ENCODE measurements at regions not wholly inside any gene's neighbourhood (a gene's known extent, or its start where the extent isn't known, plus 50 kb on each side); places are given as distances from the start of the nearest gene placed in this dataset.
"Not testable (repeated sequence)": the region's sequence is repeated elsewhere in the genome, so short reads cannot be mapped to it uniquely, and the experiment has no call there.

DNA sequence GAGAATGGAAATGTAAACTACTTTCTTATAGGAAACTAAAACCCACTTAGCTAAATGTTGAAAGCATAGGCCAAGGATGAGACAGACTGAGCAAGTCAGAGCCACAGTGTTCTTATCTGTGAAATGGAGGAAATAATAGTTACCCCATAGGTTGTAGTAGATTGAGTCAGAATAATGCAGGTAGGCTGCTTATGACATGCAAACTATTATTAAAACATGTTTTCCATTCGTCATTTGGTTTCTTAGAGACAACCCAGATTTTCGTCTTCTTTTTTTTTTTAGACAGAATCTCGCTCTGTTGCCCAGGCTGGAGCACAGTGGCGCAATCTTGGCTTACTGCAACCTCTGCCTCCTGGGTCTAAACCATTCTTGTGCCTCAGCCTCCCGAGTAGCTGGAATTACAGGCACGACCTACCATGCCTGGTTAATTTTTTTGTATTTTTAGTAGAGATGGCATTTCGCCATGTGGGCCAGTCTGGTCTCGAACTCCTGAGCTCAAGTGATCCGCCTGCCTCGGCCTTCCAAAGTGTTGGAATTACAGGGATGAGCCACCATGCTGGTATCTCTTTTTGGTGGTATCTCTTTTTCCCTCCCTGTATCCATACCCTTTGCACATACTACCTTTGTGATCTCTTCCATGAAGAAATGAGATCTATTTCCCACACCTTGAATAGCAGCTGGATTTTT is 196.5 kb upstream of the ZNF217 start:
- intact Hi-C loops (cut with DNase I): no loop called here
- no peak for DNase-seq (ENCODE audit: missing footprints)
- no peak for ATAC-seq

DNA sequence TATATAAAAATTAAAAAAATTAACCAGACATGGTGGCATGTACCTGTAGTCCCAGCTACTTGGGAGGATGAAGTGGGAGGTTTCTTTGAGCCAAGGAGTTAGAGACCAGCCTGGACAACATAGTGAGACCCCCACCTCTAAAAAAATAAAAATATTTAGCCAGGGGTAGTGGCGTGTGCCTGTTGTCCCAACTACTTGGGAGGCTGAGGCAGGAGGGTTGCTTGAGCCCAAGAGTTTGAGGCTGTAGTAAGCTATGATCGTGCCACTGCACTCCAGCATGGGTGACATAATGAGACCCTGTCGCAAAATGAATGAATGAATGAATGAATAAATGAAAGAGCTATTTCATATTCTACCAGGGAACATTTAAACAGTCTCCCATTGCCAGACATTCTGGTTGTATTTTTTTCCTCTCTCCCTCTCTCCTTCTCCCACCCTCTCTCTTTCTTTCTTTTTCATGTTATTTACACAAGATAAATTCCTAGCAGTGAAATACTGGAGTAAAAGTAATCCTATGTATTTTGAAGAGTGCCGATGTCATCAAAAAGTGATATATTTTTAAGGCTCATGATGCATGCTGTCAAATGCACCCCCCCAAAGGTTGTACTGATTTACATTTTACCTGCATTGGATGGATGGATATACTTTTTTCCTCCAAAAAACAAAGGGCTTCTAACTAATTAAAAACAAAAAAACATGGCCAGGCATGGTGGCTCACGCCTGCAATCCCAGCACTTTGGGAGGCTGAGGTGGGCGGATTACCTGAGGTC is 194.8 kb upstream of the ZNF217 start:
- DNase-seq (ENCODE audit: missing footprints): no peak
- ATAC-seq: no peak
- intact Hi-C loops (cut with DNase I): no loop called here

DNA sequence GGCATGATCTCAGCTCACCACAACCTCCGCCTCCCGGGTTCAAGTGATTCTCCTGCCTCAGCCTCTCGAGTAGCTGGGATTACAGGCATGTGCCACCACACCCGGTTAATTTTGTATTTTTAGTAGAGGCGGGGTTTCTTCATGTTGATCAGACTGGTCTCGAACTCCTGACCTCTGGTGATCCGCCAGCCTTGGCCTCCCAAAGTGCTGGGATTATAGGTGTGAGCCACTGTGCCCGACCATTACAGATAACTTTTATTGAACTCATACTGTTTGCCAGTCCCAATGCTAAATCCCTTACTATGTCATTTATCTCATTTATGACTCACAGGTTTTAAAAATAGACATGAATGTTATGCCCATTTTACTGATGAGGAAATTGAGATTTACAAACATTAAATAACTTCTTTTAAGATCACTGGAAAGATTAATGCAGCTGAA is 193.9 kb upstream of the ZNF217 start:
- DNase-seq (ENCODE audit: missing footprints); intact Hi-C loops (cut with DNase I); ATAC-seq: not testable (repeated sequence)

DNA sequence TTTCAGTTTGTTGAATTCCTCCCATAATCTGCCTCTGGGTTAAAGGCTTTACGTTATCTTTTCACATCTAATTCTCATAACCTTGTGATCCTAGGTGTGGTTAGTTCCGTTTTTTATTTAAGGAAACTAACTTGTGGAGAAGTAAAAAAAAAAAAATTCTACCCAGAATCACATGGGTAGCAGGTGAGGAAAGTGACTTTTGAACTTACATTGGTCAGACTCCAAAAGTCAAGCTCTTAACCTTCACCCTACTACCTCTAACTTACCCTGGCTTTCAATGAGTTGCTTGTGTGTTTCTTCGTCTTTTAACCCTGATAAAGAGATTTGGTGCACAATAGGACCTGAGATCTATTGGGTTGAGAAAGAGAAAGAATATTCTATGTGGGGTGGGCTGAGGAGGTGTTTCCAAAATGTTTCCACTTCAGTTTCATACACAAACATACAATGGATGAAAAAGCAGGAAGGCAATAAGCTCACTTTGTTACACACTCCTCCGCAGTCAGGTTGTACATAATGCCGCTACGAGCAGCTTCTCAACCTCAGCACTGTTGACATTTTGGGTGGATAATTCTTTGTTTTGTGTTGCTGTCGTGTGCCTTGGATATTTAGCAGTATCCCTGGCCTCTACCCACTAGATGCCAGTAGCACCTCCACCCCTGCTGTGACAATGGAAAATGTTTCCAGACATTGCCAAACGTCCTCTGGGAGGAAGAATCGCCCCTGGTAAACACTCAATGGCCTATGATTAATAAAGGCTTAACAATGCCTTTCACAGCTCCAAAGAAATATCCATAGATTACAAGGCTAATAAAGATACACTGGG is 193.0 kb upstream of the ZNF217 start:
- intact Hi-C loops (cut with DNase I): no loop called here
- ATAC-seq: no peak
- DNase-seq (ENCODE audit: missing footprints): no peak

DNA sequence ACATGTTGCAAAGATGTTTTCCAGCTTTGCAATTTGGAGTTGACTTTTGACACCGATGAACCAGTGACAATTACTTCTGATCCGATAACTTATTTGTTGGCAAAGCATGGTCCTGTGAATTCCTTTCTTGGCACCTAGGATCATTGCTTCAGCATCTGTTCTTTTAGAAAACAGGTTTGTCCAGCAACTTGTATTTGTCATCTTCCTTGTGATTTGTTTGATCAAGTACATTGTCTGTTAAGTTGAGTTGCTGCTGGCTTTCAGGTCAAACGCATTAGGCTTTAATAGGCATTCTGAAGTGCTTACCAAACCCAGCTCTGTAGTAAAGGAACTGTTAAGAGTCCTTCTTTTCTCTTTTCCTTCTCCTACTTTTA is 192.4 kb upstream of the ZNF217 start:
- DNase-seq (ENCODE audit: missing footprints): no peak
- peak; percentile 44 for ATAC-seq
- intact Hi-C loops (cut with DNase I): no loop called here

DNA sequence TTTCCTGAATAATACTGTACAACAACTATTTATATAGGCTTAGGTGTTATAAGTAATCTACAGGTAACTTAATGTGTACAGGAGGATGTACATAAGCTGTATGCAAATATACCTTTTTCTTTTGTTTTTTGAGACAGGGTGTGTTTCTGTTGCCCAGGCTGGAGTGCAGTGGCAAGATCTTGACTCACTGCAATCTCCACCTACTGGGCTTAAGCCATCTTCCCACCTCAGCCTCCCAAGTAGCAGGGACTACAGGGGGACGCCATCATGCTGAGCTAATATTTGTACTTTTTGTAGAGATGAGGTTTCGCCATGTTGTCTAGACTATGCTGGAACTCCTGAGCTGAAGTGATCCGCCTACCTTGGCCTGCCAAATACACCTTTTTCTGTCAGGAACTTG is 191.7 kb upstream of the ZNF217 start:
- ATAC-seq (no peak), DNase-seq (ENCODE audit: missing footprints) (no peak)
- intact Hi-C loops (cut with DNase I): no loop called here

DNA sequence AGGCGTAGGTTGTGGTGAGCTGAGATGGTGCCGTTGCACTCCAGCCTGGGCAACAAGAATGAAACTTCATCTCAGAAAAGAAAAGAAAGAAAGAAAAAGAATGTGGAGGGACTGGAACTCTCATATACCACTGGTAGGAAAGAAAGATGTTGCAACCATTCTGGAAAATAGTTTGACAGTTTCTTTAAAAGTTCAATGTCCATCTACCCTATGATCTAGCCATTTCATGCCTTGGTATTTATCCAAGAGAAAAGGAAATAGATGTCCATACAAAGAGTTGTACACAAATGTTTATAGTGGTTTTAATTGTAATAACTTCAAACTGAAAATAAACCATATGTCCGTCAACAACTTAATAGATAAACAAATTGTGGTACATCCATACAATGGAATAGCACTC is 190.1 kb upstream of the ZNF217 start:
- intact Hi-C loops (cut with DNase I): no loop called here
- DNase-seq (ENCODE audit: missing footprints) (no peak), ATAC-seq (no peak)

DNA sequence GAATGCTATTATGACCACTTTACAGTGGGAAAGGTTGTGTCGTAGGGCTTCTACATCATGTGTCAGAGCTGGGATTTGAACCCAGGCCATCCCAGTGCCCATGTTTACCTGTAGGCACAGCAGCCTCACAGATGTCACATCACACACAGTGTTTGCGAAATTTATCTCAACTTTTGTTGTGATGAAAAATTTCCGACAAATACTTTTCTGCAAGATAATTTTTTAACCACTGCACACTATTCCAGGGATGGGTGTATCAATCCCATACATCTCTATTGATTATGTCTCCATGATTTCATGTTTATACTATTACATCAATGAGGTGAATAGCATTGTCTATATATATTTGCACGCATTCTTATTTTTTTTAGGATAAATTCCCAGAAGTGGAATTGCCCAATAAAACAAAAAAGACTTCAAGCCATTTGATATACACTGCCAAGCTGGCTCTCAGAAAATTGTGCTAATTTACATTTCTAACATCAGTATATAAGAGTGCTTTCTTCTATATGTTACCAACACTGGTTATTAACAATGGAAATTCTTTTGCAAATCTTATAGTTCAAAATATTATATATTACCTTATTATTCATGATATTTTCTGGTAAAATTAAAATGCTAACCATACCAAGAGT is 189.1 kb upstream of the ZNF217 start:
- DNase-seq (ENCODE audit: missing footprints) (no peak), ATAC-seq (no peak)
- intact Hi-C loops (cut with DNase I): no loop called here

DNA sequence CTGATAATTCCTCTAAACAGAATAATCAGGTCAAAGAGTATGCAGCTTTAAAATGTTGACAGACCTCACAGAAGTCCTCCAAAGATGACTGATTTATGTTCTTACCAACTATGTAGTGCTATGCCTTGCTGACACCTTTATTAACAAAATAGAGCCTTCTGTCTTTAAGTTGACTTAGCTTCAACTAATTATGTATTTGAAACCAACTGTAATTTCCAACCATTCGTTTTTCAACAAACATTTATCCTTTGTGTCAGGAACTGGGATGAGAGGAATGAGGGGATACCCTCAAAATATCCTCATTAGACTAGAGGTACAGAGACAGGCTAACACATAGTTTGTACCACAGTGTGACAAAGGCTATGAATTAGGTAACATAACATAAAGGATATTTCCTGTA is 186.2 kb upstream of the ZNF217 start:
- intact Hi-C loops (cut with DNase I): no loop called here

DNA sequence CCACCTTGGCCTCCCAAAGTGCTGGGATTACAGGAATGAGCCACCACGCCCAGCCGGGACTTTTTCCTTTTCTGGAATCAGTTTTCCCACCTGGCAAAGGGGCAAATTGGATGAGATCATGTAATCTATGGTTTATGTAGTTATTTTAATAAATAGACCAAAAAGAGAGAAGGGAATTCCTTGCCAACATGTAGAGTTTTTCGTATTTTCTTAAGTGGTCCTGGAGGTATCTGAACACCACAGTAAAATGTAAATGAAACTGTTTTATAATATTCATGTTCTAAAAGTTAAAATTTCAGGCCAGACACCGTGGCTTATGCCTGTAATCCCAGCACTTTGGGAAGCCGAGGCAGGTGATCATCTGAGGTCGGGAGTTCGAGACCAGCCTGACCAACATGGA is 185.1 kb upstream of the ZNF217 start:
- intact Hi-C loops (cut with DNase I): no loop called here
- ATAC-seq (no peak), DNase-seq (ENCODE audit: missing footprints) (no peak)

More for the DNA sequence above, 186.2 kb upstream of the ZNF217 start:
- ATAC-seq (no peak), DNase-seq (ENCODE audit: missing footprints) (no peak)

DNA sequence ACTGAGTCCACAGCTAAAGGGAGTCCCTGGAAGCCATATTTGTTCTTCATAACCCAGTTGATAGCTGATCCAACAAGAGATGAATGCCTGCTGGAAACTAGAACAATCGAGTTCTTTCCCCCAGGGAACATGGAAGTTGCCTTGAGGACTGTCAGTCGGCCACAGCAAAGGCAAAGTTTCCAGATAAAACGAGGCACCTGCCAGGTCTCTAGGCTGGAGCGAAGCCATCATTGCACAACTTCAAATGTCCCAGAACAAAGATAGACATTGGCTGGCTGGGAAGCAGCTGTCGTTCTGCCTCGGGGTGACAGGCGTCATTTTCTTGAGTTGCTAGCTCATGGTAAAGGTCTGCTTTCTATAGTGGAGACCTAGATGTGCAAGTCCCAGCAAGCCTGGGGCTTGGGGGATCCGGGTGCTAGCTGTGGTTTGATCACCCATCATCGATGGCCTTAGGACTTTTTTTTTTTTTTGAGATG is 184.4 kb upstream of the ZNF217 start:
- ATAC-seq (peak; percentile 46), DNase-seq (ENCODE audit: missing footprints) (no peak)
- intact Hi-C loops (cut with DNase I): no loop called here

DNA sequence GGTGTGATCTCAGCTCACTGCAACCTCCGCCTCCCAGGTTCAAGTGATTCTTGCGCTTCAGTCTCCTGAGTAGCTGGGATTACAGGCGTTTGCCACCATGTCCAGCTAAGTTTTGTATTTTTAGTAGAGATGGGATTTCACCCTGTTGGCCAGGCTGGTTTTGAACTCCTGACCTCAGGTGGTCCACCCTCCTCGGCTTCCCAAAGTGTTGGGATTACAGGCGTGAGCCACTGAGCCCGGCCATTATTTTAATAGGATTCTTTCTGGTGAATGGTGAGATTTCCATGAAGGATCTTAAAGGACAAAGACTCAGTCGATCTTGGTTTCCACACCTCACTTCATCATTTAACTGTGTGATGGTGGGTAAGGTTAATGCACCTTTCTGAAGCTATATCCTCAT is 183.8 kb upstream of the ZNF217 start:
- DNase-seq (ENCODE audit: missing footprints); ATAC-seq; intact Hi-C loops (cut with DNase I): not testable (repeated sequence)

DNA sequence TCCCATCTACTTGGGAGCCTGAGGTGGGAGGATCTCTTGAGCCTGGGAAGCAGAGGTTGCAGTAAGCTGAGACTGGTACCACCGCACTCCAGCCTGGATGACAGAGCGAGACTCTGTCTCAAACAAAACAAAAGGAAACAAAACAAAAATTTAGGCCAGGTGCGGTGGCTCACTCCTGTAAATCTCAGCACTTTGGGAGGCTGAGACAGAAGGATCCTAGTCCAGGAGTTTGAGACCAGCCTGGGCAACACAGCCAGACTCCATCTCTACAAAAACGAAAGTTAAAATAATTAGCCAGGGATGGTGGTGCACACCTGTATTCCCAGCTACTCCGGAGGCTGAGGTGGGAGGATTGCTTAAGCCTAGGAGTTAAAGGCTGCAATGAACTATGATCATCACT is 183.2 kb upstream of the ZNF217 start:
- DNase-seq (ENCODE audit: missing footprints): no peak
- intact Hi-C loops (cut with DNase I): no loop called here
- ATAC-seq: no peak

DNA sequence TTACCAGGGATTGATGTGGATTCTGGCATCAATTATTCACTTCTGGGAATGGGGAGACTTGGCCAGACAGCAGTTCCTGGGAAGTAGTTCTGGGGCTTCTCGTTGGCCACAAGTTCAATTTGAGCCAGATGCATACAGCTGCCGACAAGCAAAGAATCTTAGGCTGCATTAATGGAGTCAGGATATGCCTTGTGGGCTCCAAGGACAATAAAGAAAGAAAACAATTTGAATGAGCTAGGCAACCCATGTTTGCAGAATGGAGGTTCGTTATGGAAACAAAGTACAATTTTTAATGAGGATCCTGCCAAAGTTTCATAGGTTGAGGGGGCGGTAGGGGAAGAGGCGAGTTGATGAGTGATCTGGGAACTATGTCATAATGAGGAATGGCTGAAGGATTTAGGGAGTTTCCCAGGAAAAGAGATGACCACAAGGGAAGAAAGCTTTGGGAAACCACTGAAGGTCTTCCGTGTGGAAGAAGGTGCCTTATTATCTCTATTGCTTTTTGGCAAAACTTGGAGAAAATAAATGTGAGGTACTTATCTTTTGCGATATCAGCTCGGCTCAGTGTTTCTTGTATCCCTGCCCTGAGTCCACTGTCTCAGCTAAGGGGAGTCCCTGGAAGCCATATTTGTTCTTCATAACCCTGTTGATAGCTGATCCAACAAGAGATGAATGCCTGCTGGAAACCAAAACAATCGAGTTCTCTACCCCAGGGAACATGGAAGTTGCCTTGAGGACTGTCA is 181.0 kb upstream of the ZNF217 start:
- no peak for DNase-seq (ENCODE audit: missing footprints)
- intact Hi-C loops (cut with DNase I): no loop called here
- ATAC-seq: no peak

DNA sequence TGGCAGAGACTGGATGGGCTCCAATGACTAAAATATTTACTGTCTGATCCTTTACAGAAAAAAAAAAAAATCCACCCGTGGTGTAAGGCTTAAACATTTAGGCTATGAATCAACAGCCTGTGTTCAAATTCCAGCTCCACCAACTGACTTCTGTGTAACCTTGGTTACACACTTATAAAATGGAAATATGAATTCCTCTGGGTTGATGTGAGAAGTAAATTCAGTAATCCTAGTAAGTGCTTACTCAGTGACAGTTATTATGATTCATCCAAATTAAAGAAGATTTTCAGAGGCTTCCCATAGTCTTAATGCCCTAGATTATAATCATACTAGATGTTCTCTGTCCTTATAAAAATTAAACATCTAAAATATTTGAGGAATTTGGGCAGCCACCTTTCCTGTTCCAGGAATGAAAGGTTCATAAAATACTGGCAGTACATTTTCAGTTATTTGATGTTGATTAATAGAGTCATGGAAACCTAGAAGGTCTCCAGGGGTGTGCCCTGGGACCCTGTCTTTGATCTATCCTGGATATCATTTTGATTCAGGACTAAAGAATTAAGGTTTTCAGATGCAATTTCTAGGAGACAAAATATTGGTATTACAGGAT is 180.3 kb upstream of the ZNF217 start:
- intact Hi-C loops (cut with DNase I): no loop called here
- ATAC-seq: no peak

DNA sequence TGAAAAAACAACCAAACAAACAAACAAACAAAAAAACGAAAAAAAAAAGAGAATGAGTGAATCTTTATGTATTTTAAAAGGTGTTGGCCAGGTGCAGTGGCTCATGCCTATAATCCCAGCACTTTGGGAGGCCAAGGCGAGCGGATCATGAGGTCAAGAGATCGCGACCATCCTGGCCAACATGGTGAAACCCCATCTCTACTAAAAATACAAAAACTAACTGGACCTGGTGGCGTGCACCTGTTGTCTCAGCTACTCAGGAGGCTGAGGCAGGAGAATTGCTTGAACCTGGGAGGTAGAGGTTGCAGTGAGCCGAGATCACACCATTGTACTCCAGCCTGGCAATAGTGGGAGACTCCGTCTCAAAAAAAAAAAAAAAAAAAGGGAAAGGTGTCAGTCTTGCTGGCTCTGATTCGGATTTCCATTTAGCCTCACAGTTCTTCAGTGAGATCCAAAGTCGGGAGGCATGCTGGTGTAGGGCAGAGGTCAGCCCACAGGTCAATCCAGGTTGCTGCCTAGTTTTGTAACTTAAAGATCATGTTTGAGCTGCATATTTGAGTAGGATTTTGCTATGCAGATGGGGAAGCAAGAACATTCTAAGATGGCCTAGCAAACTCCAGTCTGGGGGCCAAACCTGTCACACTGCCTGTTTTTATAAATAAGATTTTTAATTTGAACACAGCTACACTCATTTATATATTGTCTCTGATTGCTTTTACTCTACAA is 179.6 kb upstream of the ZNF217 start:
- DNase-seq (ENCODE audit: missing footprints); intact Hi-C loops (cut with DNase I); ATAC-seq: not testable (repeated sequence)

More for the DNA sequence above, 180.3 kb upstream of the ZNF217 start:
- no peak for DNase-seq (ENCODE audit: missing footprints)

DNA sequence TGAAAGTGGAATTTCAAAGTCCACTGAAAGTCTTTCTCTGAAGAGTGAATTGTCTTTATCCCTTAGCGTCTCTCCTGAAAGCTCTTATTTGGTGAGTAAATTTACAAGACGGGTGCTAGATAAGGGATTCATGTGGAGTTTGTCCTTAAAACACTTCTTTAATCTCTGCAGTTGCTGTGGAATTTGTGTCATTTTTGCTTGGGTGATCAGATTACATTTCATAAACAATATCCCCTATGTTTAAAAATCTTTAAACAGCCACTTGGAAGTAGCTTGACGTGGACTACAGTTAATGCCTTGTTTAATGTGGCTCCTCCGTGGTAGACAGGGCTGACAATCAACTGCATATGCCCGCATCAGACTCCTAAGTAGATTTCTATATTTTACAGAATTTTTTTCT is 175.4 kb upstream of the ZNF217 start:
- DNase-seq (ENCODE audit: missing footprints): no peak
- no peak for ATAC-seq
- intact Hi-C loops (cut with DNase I): no loop called here

All from Right ventricle myocardium inferior (tissue), 1 donor.